HepG2 (cell line): ENCODE measurements at regions not wholly inside any gene's neighbourhood (a gene's known extent, or its start where the extent isn't known, plus 50 kb on each side); places are given as distances from the start of the nearest gene placed in this dataset.

Experiments used
- ATAC-seq: fragments of 200-7000 bp; cut with Tn5 transposase; 3 replicates; pipeline ENCODE4 v1.9.1; 2020; ENCODE audit warnings: mild to moderate bottlenecking, moderate library complexity
- BruUV-seq: library from RNA; stranded (reverse); fragments of 400-500 nt; replicated peaks from 2 replicates; lab custom pipeline; 2021; lab: Mats Ljungman, UMichigan
- CTCF ChIA-PET: fragments of 300-600 bp; formaldehyde crosslinking; extraction: SDS; loops from one replicate; lab custom pipeline; 2021; ENCODE audit warnings: low total read pairs, inconsistent platforms, low intra/inter-chr PET ratio; lab: Yijun Ruan, JAX
- POLR2A ChIA-PET: fragments of 350-600 bp; sonication (Branson Sonifier 250); formaldehyde crosslinking; loops from one replicate; lab custom pipeline; 2020; ENCODE audit warnings: antibody characterized with exemption, inconsistent platforms; lab: Yijun Ruan, JAX
- DNase-seq: peaks from one replicate; pipeline ENCODE4 v3.0.0-alpha.2; 2015; ENCODE audit warnings: low spot score
- FAIRE-seq: peaks from 3 replicates; lab custom pipeline; 2011; peaks lifted over from hg19 to GRCh38; lab: Jason Lieb, UNC
- H2AFZ ChIP-seq: one replicate; pipeline ENCODE4 v1.6.1; 2011; ENCODE audit warnings: low read length, inconsistent platforms
- H3K27ac ChIP-seq: fragments of 300-600 bp; 3 replicates; pipeline ENCODE4 v1.8.0; 2011; ENCODE audit warnings: mixed run types, mild to moderate bottlenecking, mixed read lengths, low read length, inconsistent platforms; ENCODE audit not compliant: insufficient read depth; ENCODE audit errors: extremely low read length
- H3K27me3 ChIP-seq, 2 experiments: fragments of 200-600 bp in 1 of 2; 2 replicates in 1 of 2; 3 replicates in 1 of 2; pipeline versions ENCODE4 v1.6.0 to v1.8.0; 2011; ENCODE audit warnings: low read length in 2 of 2, mild to moderate bottlenecking in 2 of 2, moderate library complexity in 2 of 2, inconsistent platforms in 1 of 2; ENCODE audit not compliant: insufficient read depth in 2 of 2, control insufficient read depth in 1 of 2
- H3K36me3 ChIP-seq, 2 experiments: fragments of 200-600 bp in 1 of 2; replicated peaks in 1 of 2; 2 replicates in 1 of 2; 3 replicates in 1 of 2; pipeline versions ENCODE4 v1.5.1 to v1.8.0; 2011; ENCODE audit warnings: low read length in 2 of 2, inconsistent platforms in 1 of 2; ENCODE audit not compliant: insufficient read depth in 2 of 2, control insufficient read depth in 1 of 2
- H3K4me1 ChIP-seq: 2 replicates; pipeline ENCODE4 v1.5.1; 2012; ENCODE audit warnings: low read length, inconsistent platforms; ENCODE audit not compliant: insufficient read depth
- H3K4me2 ChIP-seq: 2 replicates; pipeline ENCODE4 v1.6.0; 2011; ENCODE audit warnings: low read depth, low read length, inconsistent platforms
- H3K4me3 ChIP-seq, 3 experiments: fragments of 200-600 bp in 1 of 3; sonication (generic), shearing (Covaris generic) in 1 of 3; replicated peaks in 1 of 3; 2 replicates each; pipeline ENCODE4 v1.5.1; 2011 to 2016; ENCODE audit warnings: low read length in 3 of 3, inconsistent platforms in 2 of 3, low read depth in 2 of 3, mild to moderate bottlenecking in 2 of 3, control low read depth in 1 of 3, mixed read lengths in 1 of 3; ENCODE audit not compliant: insufficient read depth in 1 of 3
- H3K79me2 ChIP-seq: one replicate; pipeline ENCODE4 v1.6.1; 2011; ENCODE audit warnings: low read length, inconsistent platforms; ENCODE audit not compliant: insufficient read depth
- H3K9ac ChIP-seq: 2 replicates; pipeline ENCODE4 v1.6.0; 2011; ENCODE audit warnings: mild to moderate bottlenecking, low read depth, low read length, inconsistent platforms; ENCODE audit not compliant: insufficient read depth
- H3K9me3 ChIP-seq: 2 replicates; pipeline ENCODE4 v1.5.1; 2012; ENCODE audit warnings: mild to moderate bottlenecking, low read length
- H4K20me1 ChIP-seq: 2 replicates; pipeline ENCODE4 v1.6.0; 2011; ENCODE audit warnings: inconsistent platforms, mild to moderate bottlenecking, low read length, moderate library complexity; ENCODE audit not compliant: insufficient read depth
- ATM ChIP-seq: fragments of 450-650 bp; IDR thresholded peaks from 2 replicates; pipeline ENCODE4 v1.7.1; 2017; ENCODE audit warnings: mild to moderate bottlenecking, borderline replicate concordance
- FOSL2 ChIP-seq: sonication (generic); formaldehyde crosslinking; IDR thresholded peaks from 2 replicates; pipeline ENCODE4 v1.4.0; 2020; ENCODE audit warnings: missing genetic modification reagents
- HNRNPUL1 ChIP-seq: fragments of 200-400 bp; formaldehyde crosslinking; IDR thresholded peaks from 2 replicates; pipeline ENCODE4 v1.6.1; 2017; ENCODE audit warnings: low read depth, mild to moderate bottlenecking, low read length, moderate library complexity
- MED13 ChIP-seq: sonication (generic); formaldehyde crosslinking; IDR thresholded peaks from 2 replicates; pipeline ENCODE4 v1.5.0; 2020; ENCODE audit warnings: missing genetic modification reagents
- ZNF776 ChIP-seq: sonication (generic); formaldehyde crosslinking; IDR thresholded peaks from 2 replicates; pipeline ENCODE4 v1.4.0; 2020; ENCODE audit warnings: mild to moderate bottlenecking, missing genetic modification reagents
- WGBS: methylation state at CpG from one replicate; pipeline ENCODE4 v1.1.6; 2017; ENCODE audit warnings: low lambda C conversion rate; 5-methylcytosine and 5-hydroxymethylcytosine counted together
- in situ Hi-C: cut with HindIII; loops from 2 replicates; pipeline ENCODE4 v1.10.0; 2017; ENCODE audit warnings: low pct_unique_long_range_greater_than_20kb; ENCODE audit not compliant: extremely low pct_ligation_motif_present
- intact Hi-C: fragments of 100-400 bp; cut with micrococcal nuclease; formaldehyde crosslinking; loops from one replicate; pipeline ENCODE4 v1.10.0; 2022; ENCODE audit not compliant: unreplicated experiment
- TF ChIP-seq, protein P1 (sequence below): sonication (generic); formaldehyde crosslinking; IDR thresholded peaks from 2 replicates; pipeline ENCODE4 v1.4.0; 2020; ENCODE audit warnings: mild to moderate bottlenecking, missing genetic modification reagents
- TF ChIP-seq, protein P2 (sequence below): sonication (generic); formaldehyde crosslinking; IDR thresholded peaks from 2 replicates; pipeline ENCODE4 v1.4.0; 2020; ENCODE audit warnings: missing genetic modification reagents
- TF ChIP-seq, protein P3 (sequence below): sonication (generic); formaldehyde crosslinking; IDR thresholded peaks from 2 replicates; pipeline ENCODE4 v1.4.0; 2020; ENCODE audit warnings: missing genetic modification reagents, borderline replicate concordance
- TF ChIP-seq, protein P4 (sequence below): sonication (generic); formaldehyde crosslinking; IDR thresholded peaks from 2 replicates; pipeline ENCODE4 v1.4.0; 2020; ENCODE audit warnings: missing genetic modification reagents, mild to moderate bottlenecking, borderline replicate concordance

DNA sequence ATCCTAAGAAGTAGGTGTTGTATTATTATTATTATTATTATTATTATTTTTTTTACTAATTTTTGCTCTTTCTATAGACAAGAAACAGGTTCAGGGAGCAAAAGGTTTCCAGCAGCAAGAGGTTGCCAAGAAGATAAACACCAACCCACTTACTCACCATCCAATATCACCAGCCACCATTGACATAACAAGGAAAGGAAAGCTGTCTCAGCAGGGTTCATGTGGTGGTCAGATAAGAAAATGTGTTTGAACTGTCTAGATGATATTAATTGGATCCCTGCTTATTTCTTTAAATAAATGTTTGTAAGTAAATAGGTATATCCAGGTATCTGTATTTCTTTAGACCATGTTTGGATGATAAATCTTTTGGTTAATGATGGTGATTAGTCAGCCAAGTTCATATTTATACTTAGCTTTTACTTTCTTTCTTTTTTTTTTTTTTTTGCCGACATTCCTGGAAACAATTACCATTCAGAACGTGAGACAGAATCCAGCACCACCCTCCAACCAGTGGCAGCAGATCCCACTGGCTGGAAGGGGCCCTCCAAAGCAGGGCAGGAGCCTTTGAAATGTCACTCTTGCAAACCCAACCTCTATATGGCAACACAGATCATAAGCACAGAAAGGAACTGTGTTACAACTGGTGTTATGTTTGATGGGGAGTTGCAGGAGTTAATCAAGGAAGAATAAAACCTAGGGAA, 139.2 kb upstream of the ECI2 start:
- Histone ChIP-seq H2AFZ (no peak overlapping the region), H3K9me3 (no peaks in the 10 kb centered on the region), H3K9ac (no peak overlapping the region), H3K79me2 (no peaks in the 10 kb centered on the region), H3K27ac (no peak overlapping the region), H3K36me3 (no peaks in the 10 kb centered on the region), H4K20me1 (no peaks in the 10 kb centered on the region), H3K4me1 (no peaks in the 10 kb centered on the region), H3K4me2 (no peak overlapping the region), H3K4me3 (no peak overlapping the region), H3K27me3 (peaks cover 0 to 11% of the 10 kb centered on the region in 2 experiments; a peak in 3 of 5 replicates)
- in situ Hi-C loops: no loop called here
- DNase-seq (no peak), FAIRE-seq (no peak), ATAC-seq (no peak)
- CTCF ChIA-PET: no interaction called here
- WGBS: 0% methylated on average over 2 of the region's 2 CpGs
- intact Hi-C loops: no loop called here
- POLR2A ChIA-PET: no interaction called here
- no TSS peak for BruUV-seq
- TF ChIP-seq MED13 (CRISPR knock-in tag) (no peak), ZNF776 (no peak), FOSL2 (CRISPR knock-in tag) (no peak), ATM (no peak), HNRNPUL1 (no peak)
- TF ChIP-seq, protein P1, sequence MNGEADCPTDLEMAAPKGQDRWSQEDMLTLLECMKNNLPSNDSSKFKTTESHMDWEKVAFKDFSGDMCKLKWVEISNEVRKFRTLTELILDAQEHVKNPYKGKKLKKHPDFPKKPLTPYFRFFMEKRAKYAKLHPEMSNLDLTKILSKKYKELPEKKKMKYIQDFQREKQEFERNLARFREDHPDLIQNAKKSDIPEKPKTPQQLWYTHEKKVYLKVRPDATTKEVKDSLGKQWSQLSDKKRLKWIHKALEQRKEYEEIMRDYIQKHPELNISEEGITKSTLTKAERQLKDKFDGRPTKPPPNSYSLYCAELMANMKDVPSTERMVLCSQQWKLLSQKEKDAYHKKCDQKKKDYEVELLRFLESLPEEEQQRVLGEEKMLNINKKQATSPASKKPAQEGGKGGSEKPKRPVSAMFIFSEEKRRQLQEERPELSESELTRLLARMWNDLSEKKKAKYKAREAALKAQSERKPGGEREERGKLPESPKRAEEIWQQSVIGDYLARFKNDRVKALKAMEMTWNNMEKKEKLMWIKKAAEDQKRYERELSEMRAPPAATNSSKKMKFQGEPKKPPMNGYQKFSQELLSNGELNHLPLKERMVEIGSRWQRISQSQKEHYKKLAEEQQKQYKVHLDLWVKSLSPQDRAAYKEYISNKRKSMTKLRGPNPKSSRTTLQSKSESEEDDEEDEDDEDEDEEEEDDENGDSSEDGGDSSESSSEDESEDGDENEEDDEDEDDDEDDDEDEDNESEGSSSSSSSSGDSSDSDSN (CRISPR knock-in tag): no peak
- TF ChIP-seq, protein P2, sequence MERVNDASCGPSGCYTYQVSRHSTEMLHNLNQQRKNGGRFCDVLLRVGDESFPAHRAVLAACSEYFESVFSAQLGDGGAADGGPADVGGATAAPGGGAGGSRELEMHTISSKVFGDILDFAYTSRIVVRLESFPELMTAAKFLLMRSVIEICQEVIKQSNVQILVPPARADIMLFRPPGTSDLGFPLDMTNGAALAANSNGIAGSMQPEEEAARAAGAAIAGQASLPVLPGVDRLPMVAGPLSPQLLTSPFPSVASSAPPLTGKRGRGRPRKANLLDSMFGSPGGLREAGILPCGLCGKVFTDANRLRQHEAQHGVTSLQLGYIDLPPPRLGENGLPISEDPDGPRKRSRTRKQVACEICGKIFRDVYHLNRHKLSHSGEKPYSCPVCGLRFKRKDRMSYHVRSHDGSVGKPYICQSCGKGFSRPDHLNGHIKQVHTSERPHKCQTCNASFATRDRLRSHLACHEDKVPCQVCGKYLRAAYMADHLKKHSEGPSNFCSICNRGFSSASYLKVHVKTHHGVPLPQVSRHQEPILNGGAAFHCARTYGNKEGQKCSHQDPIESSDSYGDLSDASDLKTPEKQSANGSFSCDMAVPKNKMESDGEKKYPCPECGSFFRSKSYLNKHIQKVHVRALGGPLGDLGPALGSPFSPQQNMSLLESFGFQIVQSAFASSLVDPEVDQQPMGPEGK (CRISPR knock-in tag): no peak
- TF ChIP-seq, protein P3, sequence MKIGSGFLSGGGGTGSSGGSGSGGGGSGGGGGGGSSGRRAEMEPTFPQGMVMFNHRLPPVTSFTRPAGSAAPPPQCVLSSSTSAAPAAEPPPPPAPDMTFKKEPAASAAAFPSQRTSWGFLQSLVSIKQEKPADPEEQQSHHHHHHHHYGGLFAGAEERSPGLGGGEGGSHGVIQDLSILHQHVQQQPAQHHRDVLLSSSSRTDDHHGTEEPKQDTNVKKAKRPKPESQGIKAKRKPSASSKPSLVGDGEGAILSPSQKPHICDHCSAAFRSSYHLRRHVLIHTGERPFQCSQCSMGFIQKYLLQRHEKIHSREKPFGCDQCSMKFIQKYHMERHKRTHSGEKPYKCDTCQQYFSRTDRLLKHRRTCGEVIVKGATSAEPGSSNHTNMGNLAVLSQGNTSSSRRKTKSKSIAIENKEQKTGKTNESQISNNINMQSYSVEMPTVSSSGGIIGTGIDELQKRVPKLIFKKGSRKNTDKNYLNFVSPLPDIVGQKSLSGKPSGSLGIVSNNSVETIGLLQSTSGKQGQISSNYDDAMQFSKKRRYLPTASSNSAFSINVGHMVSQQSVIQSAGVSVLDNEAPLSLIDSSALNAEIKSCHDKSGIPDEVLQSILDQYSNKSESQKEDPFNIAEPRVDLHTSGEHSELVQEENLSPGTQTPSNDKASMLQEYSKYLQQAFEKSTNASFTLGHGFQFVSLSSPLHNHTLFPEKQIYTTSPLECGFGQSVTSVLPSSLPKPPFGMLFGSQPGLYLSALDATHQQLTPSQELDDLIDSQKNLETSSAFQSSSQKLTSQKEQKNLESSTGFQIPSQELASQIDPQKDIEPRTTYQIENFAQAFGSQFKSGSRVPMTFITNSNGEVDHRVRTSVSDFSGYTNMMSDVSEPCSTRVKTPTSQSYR (CRISPR knock-in tag): no peak
- TF ChIP-seq, protein P4, sequence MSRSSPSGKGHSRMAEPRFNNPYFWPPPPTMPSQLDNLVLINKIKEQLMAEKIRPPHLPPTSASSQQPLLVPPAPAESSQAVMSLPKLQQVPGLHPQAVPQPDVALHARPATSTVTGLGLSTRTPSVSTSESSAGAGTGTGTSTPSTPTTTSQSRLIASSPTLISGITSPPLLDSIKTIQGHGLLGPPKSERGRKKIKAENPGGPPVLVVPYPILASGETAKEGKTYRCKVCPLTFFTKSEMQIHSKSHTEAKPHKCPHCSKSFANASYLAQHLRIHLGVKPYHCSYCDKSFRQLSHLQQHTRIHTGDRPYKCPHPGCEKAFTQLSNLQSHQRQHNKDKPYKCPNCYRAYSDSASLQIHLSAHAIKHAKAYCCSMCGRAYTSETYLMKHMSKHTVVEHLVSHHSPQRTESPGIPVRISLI (CRISPR knock-in tag): no peak
- TF ChIP-seq, all 625 proteins: peak for 0
